HCT116 (cell line): ENCODE measurements at regions not wholly inside any gene's neighbourhood (a gene's known extent, or its start where the extent isn't known, plus 50 kb on each side); places are given as distances from the start of the nearest gene placed in this dataset.

Source experiments
- ATAC-seq: fragments of 200-7000 bp; cut with Tn5 transposase; 2 replicates; pipeline ENCODE4 v1.9.1; 2020; ENCODE audit warnings: mild to moderate bottlenecking, moderate library complexity
- BruUV-seq: library from RNA; stranded (reverse); fragments of 400-500 nt; replicated peaks from 2 replicates; lab custom pipeline; 2021; lab: Mats Ljungman, UMichigan
- CTCF ChIA-PET: fragments of 300-600 bp; sonication (Branson Sonifier 250); formaldehyde crosslinking; loops from one replicate; lab custom pipeline; 2021; ENCODE audit warnings: antibody characterized with exemption; lab: Charles Lee
- POLR2A ChIA-PET: fragments of 300-600, 350-600 bp; sonication (Branson Sonifier 250); formaldehyde crosslinking; loops from one replicate; lab custom pipeline; 2021; ENCODE audit warnings: antibody characterized with exemption; lab: Charles Lee
- RAD21 ChIA-PET, 2 experiments: fragments of 300-600 bp; sonication (Branson Sonifier 250); formaldehyde crosslinking; loops; one replicate each; lab custom pipeline; 2023; ENCODE audit warnings: low total read pairs in 2 of 2; ENCODE audit not compliant: uncharacterized antibody in 2 of 2, unreplicated experiment in 2 of 2, low non-redundant PET in 1 of 2; lab: Charles Lee
- DNase-seq: peaks from one replicate; pipeline ENCODE4 v3.0.0-alpha.2; 2010; ENCODE audit warnings: low read depth, low spot score
- H2AFZ ChIP-seq: fragments of 200-600 bp; shearing (Covaris generic), sonication (generic); 2 replicates; pipeline ENCODE4 v1.6.1; 2017; ENCODE audit warnings: low read depth, mixed run types, mixed read lengths, antibody characterized with exemption, low read length; ENCODE audit not compliant: poor library complexity, severe bottlenecking
- H3K27ac ChIP-seq: 2 replicates; pipeline ENCODE4 v1.5.1; 2012; ENCODE audit warnings: low read depth, low read length
- H3K27me3 ChIP-seq: fragments of 200-600 bp; sonication (generic); 2 replicates; pipeline ENCODE4 v1.6.1; 2016; ENCODE audit warnings: mixed run types, low read length, mixed read lengths; ENCODE audit not compliant: insufficient read depth
- H3K36me3 ChIP-seq, 2 experiments: fragments of 200-500 bp in 1 of 2; fragments of 200-600 bp in 1 of 2; sonication (Bioruptor generic) in 1 of 2; sonication (generic) in 1 of 2; 2 replicates each; pipeline versions ENCODE4 v1.5.1 to v1.6.1; 2014 to 2016; ENCODE audit warnings: low read length in 2 of 2, inconsistent platforms in 1 of 2, mixed read lengths in 1 of 2, mixed run types in 1 of 2; ENCODE audit not compliant: insufficient read depth in 2 of 2, control insufficient read depth in 1 of 2
- H3K4me1 ChIP-seq, 2 experiments: fragments of 200-600 bp in 1 of 2; sonication (generic) in 1 of 2; 2 replicates each; pipeline versions ENCODE4 v1.5.1 to v1.6.1; 2012 to 2017; ENCODE audit warnings: low read length in 2 of 2, inconsistent platforms in 1 of 2, mild to moderate bottlenecking in 1 of 2, mixed read lengths in 1 of 2, mixed run types in 1 of 2, moderate library complexity in 1 of 2; ENCODE audit not compliant: insufficient read depth in 2 of 2, control insufficient read depth in 1 of 2
- H3K4me2 ChIP-seq: fragments of 200-600 bp; sonication (generic); 2 replicates; pipeline ENCODE4 v1.6.1; 2017; ENCODE audit warnings: mixed run types, low read length, mixed read lengths
- H3K4me3 ChIP-seq, 2 experiments: fragments of 200-600 bp in 1 of 2; sonication (generic) in 1 of 2; replicated peaks in 1 of 2; 2 replicates each; pipeline ENCODE4 v1.5.1; 2011 to 2016; ENCODE audit warnings: low read length in 2 of 2, control low read depth in 1 of 2, low read depth in 1 of 2, mild to moderate bottlenecking in 1 of 2, mixed read lengths in 1 of 2, mixed run types in 1 of 2
- H3K79me2 ChIP-seq: fragments of 200-600 bp; sonication (generic); 2 replicates; pipeline ENCODE4 v1.6.1; 2017; ENCODE audit warnings: mild to moderate bottlenecking, mixed run types, low read length, moderate library complexity, mixed read lengths; ENCODE audit not compliant: insufficient read depth
- H3K9ac ChIP-seq: fragments of 200-600 bp; sonication (generic); 2 replicates; pipeline ENCODE4 v1.6.1; 2016; ENCODE audit warnings: low read length, mixed read lengths
- H3K9me2 ChIP-seq: fragments of 200-600 bp; sonication (generic), shearing (Covaris generic); 2 replicates; pipeline ENCODE4 v1.6.1; 2017; ENCODE audit warnings: mixed run types, mild to moderate bottlenecking, moderate library complexity; ENCODE audit not compliant: insufficient read depth
- H3K9me3 ChIP-seq, 2 experiments: fragments of 200-500 bp in 1 of 2; fragments of 200-600 bp in 1 of 2; sonication (Bioruptor generic) in 1 of 2; sonication (generic) in 1 of 2; 2 replicates each; pipeline ENCODE4 v1.6.1; 2014 to 2017; ENCODE audit warnings: low read length in 2 of 2, mixed read lengths in 2 of 2, inconsistent platforms in 1 of 2, low read depth in 1 of 2, mild to moderate bottlenecking in 1 of 2, mixed run types in 1 of 2, moderate library complexity in 1 of 2; ENCODE audit not compliant: control insufficient read depth in 1 of 2, insufficient read depth in 1 of 2
- H4K20me1 ChIP-seq: fragments of 200-600 bp; sonication (generic), shearing (Covaris generic); 2 replicates; pipeline ENCODE4 v1.6.1; 2017; ENCODE audit warnings: mixed run types, mild to moderate bottlenecking, moderate library complexity; ENCODE audit not compliant: insufficient read depth
- EGR1 ChIP-seq: IDR thresholded peaks from 2 replicates; pipeline ENCODE4 v1.6.1; 2012; ENCODE audit warnings: low read depth
- EZH2 ChIP-seq: fragments of 200-600 bp; sonication (generic); IDR thresholded peaks from 2 replicates; pipeline ENCODE4 v1.6.1; 2017; ENCODE audit warnings: antibody characterized with exemption, mixed run types
- RAD21 ChIP-seq: IDR thresholded peaks from 2 replicates; pipeline ENCODE4 v1.6.1; 2012; ENCODE audit warnings: low read depth, mild to moderate bottlenecking
- REST ChIP-seq: IDR thresholded peaks from 2 replicates; pipeline ENCODE4 v1.6.1; 2012; ENCODE audit warnings: low read depth
- SRF ChIP-seq: IDR thresholded peaks from 2 replicates; pipeline ENCODE4 v1.6.1; 2012; ENCODE audit warnings: low read depth
- intact Hi-C: fragments of 100-400 bp; cut with micrococcal nuclease; formaldehyde crosslinking; loops from 2 replicates; pipeline ENCODE4 v1.10.0; 2022
- TF ChIP-seq, protein P1 (sequence below): IDR thresholded peaks from 2 replicates; pipeline ENCODE4 v1.6.1; 2012

DNA sequence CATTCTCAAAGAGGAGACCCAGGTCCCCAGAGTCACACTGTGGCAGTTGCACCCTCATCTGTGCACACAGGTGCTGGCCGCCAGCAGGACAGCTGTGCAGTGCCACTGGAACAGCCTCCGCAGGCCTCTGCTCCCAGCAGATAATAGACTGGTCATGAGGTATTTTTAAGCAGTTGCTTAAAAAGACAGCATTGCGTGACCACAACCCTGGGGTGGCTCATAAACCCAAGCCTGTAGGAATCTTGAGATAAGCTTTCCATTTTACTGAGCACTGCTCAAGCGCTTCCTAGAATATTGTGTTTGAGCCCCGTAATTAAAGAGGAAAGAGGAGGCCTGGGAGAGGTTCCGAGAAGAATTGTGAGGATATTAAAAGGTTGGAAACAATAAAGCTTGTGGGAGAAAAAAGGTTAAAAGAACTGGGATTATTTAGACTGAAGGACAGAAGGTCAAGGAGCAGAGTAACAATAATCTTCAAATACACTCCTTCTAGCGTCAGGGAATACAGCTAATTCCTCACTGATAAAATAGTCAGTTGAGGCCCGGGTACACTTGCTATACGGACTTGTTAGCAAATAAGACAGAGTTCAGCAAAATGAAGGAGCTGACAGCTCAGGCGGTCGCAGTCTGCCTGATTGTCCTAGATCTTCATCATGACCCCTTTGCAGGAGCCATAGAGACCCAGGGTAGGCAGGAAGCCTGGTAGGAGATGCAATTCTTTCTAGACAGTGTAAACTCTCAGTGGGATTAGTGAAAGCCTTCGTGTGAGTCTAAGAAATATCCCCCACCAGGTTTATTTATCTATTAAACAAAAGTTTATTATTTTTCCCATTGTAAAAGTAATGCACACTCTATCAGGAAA is 86.2 kb upstream of the KIT start:
- no peaks in the 10 kb centered on the region for H3K9me2 ChIP-seq
- H2AFZ ChIP-seq, result no peak overlapping the region
- no peaks in the 10 kb centered on the region for H4K20me1 ChIP-seq
- BruUV-seq, result no TSS peak
- H3K9me3 ChIP-seq, result no peaks in the 10 kb centered on the region
- H3K79me2 ChIP-seq, result no peaks in the 10 kb centered on the region
- H3K27ac ChIP-seq, result no peak overlapping the region
- RAD21 ChIA-PET, result no interaction called here
- CTCF ChIA-PET, result no interaction called here
- no peaks in the 10 kb centered on the region for H3K36me3 ChIP-seq
- no peak overlapping the region for H3K9ac ChIP-seq
- ATAC-seq (no peak), DNase-seq (no peak)
- peaks cover 0 to 10% of the 10 kb centered on the region in 2 experiments; a peak in 3 of 4 replicates for H3K4me1 ChIP-seq
- peaks cover 14% of the 10 kb centered on the region for H3K27me3 ChIP-seq
- intact Hi-C loops, result no loop called here
- H3K4me2 ChIP-seq, result no peak overlapping the region
- no peak overlapping the region for H3K4me3 ChIP-seq
- POLR2A ChIA-PET, result no interaction called here
- no peak for TF ChIP-seq RAD21
- TF ChIP-seq, protein P1, sequence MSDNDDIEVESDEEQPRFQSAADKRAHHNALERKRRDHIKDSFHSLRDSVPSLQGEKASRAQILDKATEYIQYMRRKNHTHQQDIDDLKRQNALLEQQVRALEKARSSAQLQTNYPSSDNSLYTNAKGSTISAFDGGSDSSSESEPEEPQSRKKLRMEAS, result no peak
- no peak for TF ChIP-seq EZH2

GRCh38 chr4:54572152-54572542 is 85.6 kb upstream of the KIT start:
- H3K9me2 ChIP-seq, result no peaks in the 10 kb centered on the region
- no peak overlapping the region for H3K27ac ChIP-seq
- intact Hi-C loops, result no loop called here
- BruUV-seq, result no TSS peak
- ATAC-seq (no peak), DNase-seq (no peak)
- peaks cover 10% of the 10 kb centered on the region for H3K27me3 ChIP-seq
- H3K4me2 ChIP-seq, result no peak overlapping the region
- no peak overlapping the region for H3K4me3 ChIP-seq
- ChIA-PET POLR2A (no interaction called here), RAD21 (no interaction called here), CTCF (no interaction called here)
- no peaks in the 10 kb centered on the region for H4K20me1 ChIP-seq
- peaks cover 0 to 10% of the 10 kb centered on the region in 2 experiments; a peak in 3 of 4 replicates for H3K4me1 ChIP-seq
- H3K79me2 ChIP-seq, result no peaks in the 10 kb centered on the region
- H3K36me3 ChIP-seq, result no peaks in the 10 kb centered on the region
- no peak overlapping the region for H2AFZ ChIP-seq
- H3K9me3 ChIP-seq, result no peaks in the 10 kb centered on the region
- TF ChIP-seq REST (no peak), SRF (no peak), EGR1 (no peak)
- no peak overlapping the region for H3K9ac ChIP-seq
